Mucosa of descending colon (tissue), 3 donors: ENCODE measurements at regions not wholly inside any gene's neighbourhood (a gene's known extent, or its start where the extent isn't known, plus 50 kb on each side); places are given as distances from the start of the nearest gene placed in this dataset.

ENCODE experiments used
- ATAC-seq: fragments of 200-7000 bp; cut with Tn5 transposase; one replicate; pipeline ENCODE4 v1.9.1; 2020; ENCODE audit warnings: mild to moderate bottlenecking, moderate library complexity
- DNase-seq, 3 donors: peaks; one replicate each; pipeline ENCODE4 v3.0.0-alpha.2; 2020
- H3K36me3 ChIP-seq: fragments of 200-600 bp; one replicate; pipeline ENCODE4 v1.8.0; 2021; ENCODE audit warnings: low read depth, mild to moderate bottlenecking
- H3K4me1 ChIP-seq: fragments of 200-600 bp; one replicate; pipeline ENCODE4 v1.8.0; 2021; ENCODE audit warnings: low read depth, mild to moderate bottlenecking
- H3K4me3 ChIP-seq: fragments of 200-600 bp; one replicate; pipeline ENCODE4 v1.8.0; 2021; ENCODE audit warnings: mild to moderate bottlenecking
- H3K9me3 ChIP-seq: fragments of 200-600 bp; one replicate; pipeline ENCODE4 v1.8.0; 2021; ENCODE audit warnings: mild to moderate bottlenecking
- CTCF ChIP-seq: fragments of 200-600 bp; IDR thresholded peaks from one replicate; pipeline ENCODE4 v1.8.0; 2022; ENCODE audit warnings: antibody characterized with exemption, mild to moderate bottlenecking
- intact Hi-C, 2 donors: fragments of 100-400 bp; cut with DNase I in 1 of 2; cut with micrococcal nuclease in 1 of 2; formaldehyde crosslinking; loops; one replicate each; pipeline versions ENCODE4 v1.11.0 to v1.11.1; 2022; cut with DNase I, micrococcal nuclease
- donor health status: DM: no; HTN: no; CAD: no; lungs with moderate emphysema.
- donor health status: DM: no; HTN: no; CAD: no.
- donor health status: DM: no; HTN: yes; CAD: no.

- intact Hi-C loops, result no loop called here
- ATAC-seq (no peak), DNase-seq (no peak)
- Histone ChIP-seq H3K36me3 (no peaks in the 10 kb centered on the region), H3K4me3 (no peak overlapping the region), H3K4me1 (no peaks in the 10 kb centered on the region), H3K9me3 (no peaks in the 10 kb centered on the region)
- no peak for TF ChIP-seq CTCF
Observed at GRCh38 chr13:20331419-20331818, 99.3 kb upstream of the GJB6 start.

- no peaks in the 10 kb centered on the region for H3K36me3 ChIP-seq
- no peak for ATAC-seq
- intact Hi-C loops, result no loop called here
- no peak overlapping the region for H3K4me3 ChIP-seq
- TF ChIP-seq CTCF, result no peak
- peaks cover 7% of the 10 kb centered on the region for H3K9me3 ChIP-seq
- H3K4me1 ChIP-seq, result no peaks in the 10 kb centered on the region
- no peak for DNase-seq
Observed at GRCh38 chr13:20326809-20327208, 94.7 kb upstream of the GJB6 start.

- intact Hi-C loops, result no loop called here
- Histone ChIP-seq H3K9me3 (peaks cover 7% of the 10 kb centered on the region), H3K4me3 (no peak overlapping the region), H3K4me1 (no peaks in the 10 kb centered on the region), H3K36me3 (no peaks in the 10 kb centered on the region)
- ATAC-seq, result no peak
- no peak for TF ChIP-seq CTCF
- DNase-seq, result no peak
Observed at GRCh38 chr13:20326276-20326675, 94.2 kb upstream of the GJB6 start.

- H3K36me3 ChIP-seq, result no peaks in the 10 kb centered on the region
- ATAC-seq (no peak), DNase-seq (no peak)
- no peaks in the 10 kb centered on the region for H3K4me1 ChIP-seq
- TF ChIP-seq CTCF, result no peak
- intact Hi-C loops, result no loop called here
- H3K4me3 ChIP-seq, result no peak overlapping the region
- peaks cover 7% of the 10 kb centered on the region for H3K9me3 ChIP-seq
Observed at GRCh38 chr13:20320885-20321284, 88.8 kb upstream of the GJB6 start.

GRCh38 chr13:20313896-20314295, 81.8 kb upstream of the GJB6 start:
- H3K4me1 ChIP-seq, result no peaks in the 10 kb centered on the region
- no peak for ATAC-seq
- no peaks in the 10 kb centered on the region for H3K9me3 ChIP-seq
- H3K4me3 ChIP-seq, result no peak overlapping the region
- no peaks in the 10 kb centered on the region for H3K36me3 ChIP-seq
- intact Hi-C loops, result no loop called here
- DNase-seq, result no peak
- no peak for TF ChIP-seq CTCF

- no peak overlapping the region for H3K4me3 ChIP-seq
- no peaks in the 10 kb centered on the region for H3K4me1 ChIP-seq
- no peaks in the 10 kb centered on the region for H3K9me3 ChIP-seq
- no peak for ATAC-seq
- no peak for DNase-seq
- no peak for TF ChIP-seq CTCF
- H3K36me3 ChIP-seq, result no peaks in the 10 kb centered on the region
- intact Hi-C loops, result no loop called here
Observed at GRCh38 chr13:20312292-20312691, 80.2 kb upstream of the GJB6 start.
